Mesenchymal stem cell (in vitro differentiated cells and primary cell): ENCODE measurements at regions not wholly inside any gene's neighbourhood (a gene's known extent, or its start where the extent isn't known, plus 50 kb on each side); places are given as distances from the start of the nearest gene placed in this dataset.
A peak's percentile ranks its signal among the peaks of the same experiment; 100 is the strongest.

Experiments used
- DNase-seq: peaks from one replicate; pipeline ENCODE4 v3.0.0-alpha.2; 2013
- H2AFZ ChIP-seq: one replicate; pipeline ENCODE4 v1.6.1; 2013; ENCODE audit warnings: low read depth, mild to moderate bottlenecking, control low read depth, inconsistent platforms, low read length, moderate library complexity
- H2AK5ac ChIP-seq: 2 replicates; pipeline ENCODE4 v1.6.1; 2013; ENCODE audit warnings: low read length, moderate library complexity, mild to moderate bottlenecking, inconsistent platforms; ENCODE audit not compliant: severe bottlenecking
- H2BK120ac ChIP-seq: one replicate; pipeline ENCODE4 v1.6.1; 2013; ENCODE audit warnings: low read depth, mild to moderate bottlenecking, inconsistent platforms, low read length, moderate library complexity
- H2BK12ac ChIP-seq, 2 experiments: one replicate each; pipeline ENCODE4 v1.6.1; 2013; ENCODE audit warnings: inconsistent platforms in 2 of 2, low read length in 2 of 2, mild to moderate bottlenecking in 2 of 2, moderate library complexity in 2 of 2, control low read depth in 1 of 2
- H2BK15ac ChIP-seq: one replicate; pipeline ENCODE4 v1.6.1; 2013; ENCODE audit warnings: mild to moderate bottlenecking, low read depth, inconsistent platforms; ENCODE audit not compliant: poor library complexity, severe bottlenecking
- H2BK5ac ChIP-seq: 2 replicates; pipeline ENCODE4 v1.6.1; 2013; ENCODE audit warnings: low read depth, mild to moderate bottlenecking, low read length, control low read depth, inconsistent platforms; ENCODE audit not compliant: poor library complexity, severe bottlenecking
- H3K14ac ChIP-seq, 2 experiments: one replicate each; pipeline ENCODE4 v1.6.1; 2013; ENCODE audit warnings: inconsistent platforms in 2 of 2, low read length in 2 of 2, control low read depth in 1 of 2, mild to moderate bottlenecking in 1 of 2, moderate library complexity in 1 of 2
- H3K18ac ChIP-seq, 2 experiments: one replicate each; pipeline ENCODE4 v1.6.1; 2013; ENCODE audit warnings: inconsistent platforms in 2 of 2, low read length in 2 of 2, control low read depth in 1 of 2, low read depth in 1 of 2, mild to moderate bottlenecking in 1 of 2
- H3K23ac ChIP-seq, 2 experiments: one replicate each; pipeline ENCODE4 v1.6.1; 2013; ENCODE audit warnings: inconsistent platforms in 2 of 2, low read length in 2 of 2, mild to moderate bottlenecking in 2 of 2, moderate library complexity in 2 of 2, control low read depth in 1 of 2
- H3K27ac ChIP-seq: 2 replicates; pipeline ENCODE4 v1.5.1; 2013; ENCODE audit warnings: mild to moderate bottlenecking, moderate library complexity, low read length, control low read depth, inconsistent platforms; ENCODE audit not compliant: poor library complexity, severe bottlenecking
- H3K27me3 ChIP-seq, 2 experiments: 2 replicates each; pipeline versions ENCODE4 v1.6.1 to v1.7.0; 2013; ENCODE audit warnings: low read length in 2 of 2, mild to moderate bottlenecking in 2 of 2, moderate library complexity in 2 of 2, control low read depth in 1 of 2, inconsistent platforms in 1 of 2; ENCODE audit not compliant: control insufficient read depth in 1 of 2, insufficient read depth in 1 of 2
- H3K36me3 ChIP-seq, 2 experiments: 2 replicates each; pipeline versions ENCODE4 v1.6.1 to v1.7.0; 2013; ENCODE audit warnings: low read length in 2 of 2, control low read depth in 1 of 2, inconsistent platforms in 1 of 2, low read depth in 1 of 2, mild to moderate bottlenecking in 1 of 2; ENCODE audit not compliant: insufficient read depth in 2 of 2, control insufficient read depth in 1 of 2
- H3K4ac ChIP-seq, 2 experiments: one replicate each; pipeline ENCODE4 v1.6.1; 2013; ENCODE audit warnings: inconsistent platforms in 2 of 2, low read length in 2 of 2, mild to moderate bottlenecking in 2 of 2, moderate library complexity in 2 of 2, control low read depth in 1 of 2, low read depth in 1 of 2
- H3K4me1 ChIP-seq: 2 replicates; pipeline ENCODE4 v1.6.1; 2013; ENCODE audit warnings: low read depth, low read length, control low read depth; ENCODE audit not compliant: control insufficient read depth, insufficient read depth
- H3K4me2 ChIP-seq: 2 replicates; pipeline ENCODE4 v1.6.1; 2013; ENCODE audit warnings: low read length, mild to moderate bottlenecking, inconsistent platforms; ENCODE audit not compliant: poor library complexity, severe bottlenecking
- H3K4me3 ChIP-seq, 2 experiments: 2 replicates each; pipeline versions ENCODE4 v1.5.1 to v1.7.0; 2013; ENCODE audit warnings: low read length in 2 of 2, mild to moderate bottlenecking in 2 of 2, control low read depth in 1 of 2, low read depth in 1 of 2; ENCODE audit not compliant: insufficient read depth in 1 of 2
- H3K79me1 ChIP-seq: replicated peaks from 2 replicates; pipeline ENCODE4 v1.6.1; 2013; ENCODE audit warnings: mild to moderate bottlenecking, control low read depth, low read length, inconsistent platforms; ENCODE audit not compliant: poor library complexity, severe bottlenecking
- H3K9ac ChIP-seq: 2 replicates; pipeline ENCODE4 v1.7.0; 2013; ENCODE audit warnings: mild to moderate bottlenecking, low read length, moderate library complexity
- H3K9me3 ChIP-seq: 2 replicates; pipeline ENCODE4 v1.7.0; 2013; ENCODE audit warnings: mild to moderate bottlenecking, low read length; ENCODE audit not compliant: control insufficient read depth
- H4K8ac ChIP-seq: one replicate; pipeline ENCODE4 v1.6.1; 2013; ENCODE audit warnings: inconsistent platforms, mild to moderate bottlenecking, low read length, moderate library complexity
- H4K91ac ChIP-seq: one replicate; pipeline ENCODE4 v1.6.1; 2013; ENCODE audit warnings: mild to moderate bottlenecking, low read length, inconsistent platforms
- WGBS: methylation state at CpG from one replicate; pipeline ENCODE4 v1.1.7; 2013; ENCODE audit warnings: mixed read lengths; 5-methylcytosine and 5-hydroxymethylcytosine counted together

- H3K4me1 ChIP-seq = no peaks in the 10 kb centered on the region
- no peak overlapping the region for H2BK120ac ChIP-seq
- H3K9me3 ChIP-seq = peaks cover 3% of the 10 kb centered on the region
- no peak overlapping the region for H3K4me2 ChIP-seq
- no peaks in the 10 kb centered on the region for H3K36me3 ChIP-seq
- H3K18ac ChIP-seq = no peak overlapping the region
- no peak overlapping the region for H3K27ac ChIP-seq
- H2AFZ ChIP-seq = no peak overlapping the region
- H4K8ac ChIP-seq = no peak overlapping the region
- H3K4me3 ChIP-seq = no peak overlapping the region
- no peak overlapping the region for H4K91ac ChIP-seq
- DNase-seq = no peak
- H3K14ac ChIP-seq = no peak overlapping the region
- no peak overlapping the region for H2AK5ac ChIP-seq
- no peak overlapping the region for H2BK12ac ChIP-seq
- no peak overlapping the region for H2BK15ac ChIP-seq
- H3K79me1 ChIP-seq = no peaks in the 10 kb centered on the region
- peak overlapping the region; percentile 44 for H3K9ac ChIP-seq
- no peaks in the 10 kb centered on the region for H3K27me3 ChIP-seq
- WGBS = 93% methylated on average over 5 of the region's 5 CpGs
- H2BK5ac ChIP-seq = no peak overlapping the region
- no peak overlapping the region for H3K4ac ChIP-seq
- no peak overlapping the region for H3K23ac ChIP-seq
Measured at GRCh38 chr3:147915057-147915456, 505.9 kb downstream of the ZIC1 start.

- Histone ChIP-seq H3K23ac (no peak overlapping the region), H3K4me2 (no peak overlapping the region), H3K4me1 (no peaks in the 10 kb centered on the region), H4K8ac (no peak overlapping the region), H3K14ac (no peak overlapping the region), H2AK5ac (no peak overlapping the region), H2BK120ac (no peak overlapping the region), H2BK12ac (no peak overlapping the region), H3K9ac (no peak overlapping the region), H3K27me3 (no peaks in the 10 kb centered on the region), H2BK5ac (no peak overlapping the region), H2AFZ (no peak overlapping the region), H3K18ac (no peak overlapping the region), H3K27ac (no peak overlapping the region), H3K4me3 (no peak overlapping the region), H3K36me3 (no peaks in the 10 kb centered on the region), H2BK15ac (no peak overlapping the region), H3K79me1 (no peaks in the 10 kb centered on the region), H3K9me3 (no peaks in the 10 kb centered on the region), H3K4ac (no peak overlapping the region), H4K91ac (no peak overlapping the region)
- DNase-seq = no peak
- WGBS = 89% methylated on average over 2 of the region's 4 CpGs
Measured at GRCh38 chr3:147919496-147919895, 510.3 kb downstream of the ZIC1 start.

- Histone ChIP-seq H3K27ac (no peak overlapping the region), H2AFZ (no peak overlapping the region), H2AK5ac (no peak overlapping the region), H2BK12ac (no peak overlapping the region), H3K9ac (peak overlapping the region; percentile 66), H3K14ac (no peak overlapping the region), H2BK5ac (no peak overlapping the region), H3K4me1 (no peaks in the 10 kb centered on the region), H3K27me3 (no peaks in the 10 kb centered on the region), H3K36me3 (no peaks in the 10 kb centered on the region), H3K18ac (no peak overlapping the region), H2BK120ac (no peak overlapping the region), H2BK15ac (no peak overlapping the region), H3K4me2 (no peak overlapping the region), H3K9me3 (no peaks in the 10 kb centered on the region), H3K4ac (no peak overlapping the region), H3K23ac (no peak overlapping the region), H4K91ac (no peak overlapping the region), H3K4me3 (no peak overlapping the region), H4K8ac (no peak overlapping the region), H3K79me1 (no peaks in the 10 kb centered on the region)
- no peak for DNase-seq
- WGBS = 78% methylated on average over 1 of the region's 2 CpGs
Measured at GRCh38 chr3:147921051-147921450, 511.9 kb downstream of the ZIC1 start.

GRCh38 chr3:147924755-147925154 is 515.6 kb downstream of the ZIC1 start:
- H2BK12ac ChIP-seq = no peak overlapping the region
- no peak overlapping the region for H3K4ac ChIP-seq
- no peak overlapping the region for H3K18ac ChIP-seq
- H3K14ac ChIP-seq = no peak overlapping the region
- H4K91ac ChIP-seq = no peak overlapping the region
- H3K9ac ChIP-seq = no peak overlapping the region
- H3K4me1 ChIP-seq = no peaks in the 10 kb centered on the region
- no peak overlapping the region for H4K8ac ChIP-seq
- H2AK5ac ChIP-seq = no peak overlapping the region
- no peak for DNase-seq
- no peak overlapping the region for H3K4me3 ChIP-seq
- H2BK15ac ChIP-seq = no peak overlapping the region
- no peak overlapping the region for H3K23ac ChIP-seq
- no peaks in the 10 kb centered on the region for H3K36me3 ChIP-seq
- H3K9me3 ChIP-seq = no peaks in the 10 kb centered on the region
- WGBS = 29% methylated on average over 1 of the region's 1 CpG
- no peak overlapping the region for H2BK120ac ChIP-seq
- no peak overlapping the region for H3K4me2 ChIP-seq
- H2BK5ac ChIP-seq = no peak overlapping the region
- no peaks in the 10 kb centered on the region for H3K79me1 ChIP-seq
- H3K27ac ChIP-seq = no peak overlapping the region
- H2AFZ ChIP-seq = no peak overlapping the region
- H3K27me3 ChIP-seq = no peaks in the 10 kb centered on the region
